HG03066 (cell line): ENCODE measurements at regions not wholly inside any gene's neighbourhood (a gene's known extent, or its start where the extent isn't known, plus 50 kb on each side); places are given as distances from the start of the nearest gene placed in this dataset.
"Not testable (repeated sequence)": the region's sequence is repeated elsewhere in the genome, so short reads cannot be mapped to it uniquely, and the experiment has no call there.

Experiments
- ATAC-seq: cut with Tn5 transposase; IDR thresholded peaks from one replicate; pipeline ENCODE4 v1.9.1; 2021; ENCODE audit warnings: low read depth; ENCODE audit not compliant: unreplicated experiment

- not testable (repeated sequence) for ATAC-seq
Observed at GRCh38 chr2:91497129-91498064, 2805.9 kb downstream of the RPIA start.

- ATAC-seq, result not testable (repeated sequence)
Observed at GRCh38 chr2:91498065-91498449, 2806.6 kb downstream of the RPIA start.

- not testable (repeated sequence) for ATAC-seq
Observed at GRCh38 chr2:91498513-91499250, 2807.2 kb downstream of the RPIA start.

DNA sequence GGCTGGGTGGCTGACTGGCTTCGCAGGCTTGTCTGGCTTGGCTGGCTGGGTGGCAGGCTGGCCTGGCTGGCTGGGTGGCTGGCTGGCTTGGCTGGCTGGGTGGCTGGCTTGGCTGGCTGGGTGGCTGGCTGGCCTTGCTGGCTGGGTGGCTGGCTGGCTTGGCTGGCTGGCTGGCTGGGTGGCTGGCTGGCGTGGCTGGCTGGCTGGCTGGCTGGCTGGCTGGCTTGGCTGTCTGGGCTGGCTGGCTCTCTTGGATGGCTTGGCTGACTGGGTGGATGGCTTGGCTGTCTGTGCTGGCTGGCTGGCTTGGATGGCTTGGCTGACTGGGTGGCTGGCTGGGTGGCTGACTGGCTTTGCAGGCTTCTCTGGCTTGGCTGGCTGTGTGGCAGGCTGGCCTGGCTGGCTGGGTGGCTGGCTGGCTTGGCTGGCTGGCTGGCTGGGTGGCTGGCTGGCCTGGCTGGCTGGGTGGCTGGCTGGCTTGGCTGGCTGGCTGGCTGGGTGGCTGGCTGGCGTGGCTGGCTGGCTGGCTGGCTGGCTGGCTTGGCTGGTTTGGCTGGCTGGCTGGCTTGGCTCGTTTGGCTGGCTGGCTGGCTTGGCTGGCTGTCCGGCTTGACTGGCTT, 2808.1 kb downstream of the RPIA start:
- ATAC-seq, result not testable (repeated sequence)

DNA sequence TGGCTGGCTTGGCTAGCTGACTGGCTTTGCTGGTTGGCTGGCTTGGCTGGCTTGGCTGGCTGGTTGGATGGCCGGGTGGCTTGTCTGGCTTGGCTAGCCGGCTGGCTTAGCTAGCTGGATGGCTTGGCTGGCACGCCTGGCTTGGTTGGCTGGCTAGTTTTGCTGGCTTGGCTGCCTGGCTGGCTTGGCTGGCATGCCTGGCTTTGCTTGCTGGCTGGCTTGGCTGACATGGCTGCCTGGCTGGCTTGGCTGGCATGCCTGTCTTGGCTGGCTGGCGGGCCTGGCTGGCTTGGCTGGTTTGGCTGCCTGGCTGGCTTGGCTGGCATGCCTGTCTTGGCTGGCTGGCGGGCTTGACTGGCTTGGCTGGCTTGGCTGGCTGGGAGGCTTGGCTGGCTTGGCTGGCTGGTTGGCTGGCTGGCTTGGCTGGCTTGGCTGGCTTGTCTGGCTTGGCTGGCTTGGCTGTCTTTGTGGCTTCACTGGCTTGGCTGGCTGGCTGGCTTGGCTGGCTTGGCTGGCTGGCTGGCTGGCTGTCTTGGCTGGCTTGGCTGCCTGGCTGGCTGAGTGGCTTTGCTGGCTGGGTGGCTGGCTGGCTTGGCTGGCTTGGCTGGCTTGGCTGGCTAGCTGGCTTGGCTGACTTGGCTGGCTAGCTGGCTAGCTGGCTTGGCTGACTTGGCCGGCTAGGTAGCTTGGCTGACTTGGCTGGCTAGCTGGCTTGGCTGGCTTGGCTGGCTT, 2808.9 kb downstream of the RPIA start:
- ATAC-seq, result not testable (repeated sequence)

- ATAC-seq, result not testable (repeated sequence)
Observed at GRCh38 chr2:91500978-91501310, 2809.5 kb downstream of the RPIA start.

- not testable (repeated sequence) for ATAC-seq
Observed at GRCh38 chr2:91501481-91502080, 2810.1 kb downstream of the RPIA start.

DNA sequence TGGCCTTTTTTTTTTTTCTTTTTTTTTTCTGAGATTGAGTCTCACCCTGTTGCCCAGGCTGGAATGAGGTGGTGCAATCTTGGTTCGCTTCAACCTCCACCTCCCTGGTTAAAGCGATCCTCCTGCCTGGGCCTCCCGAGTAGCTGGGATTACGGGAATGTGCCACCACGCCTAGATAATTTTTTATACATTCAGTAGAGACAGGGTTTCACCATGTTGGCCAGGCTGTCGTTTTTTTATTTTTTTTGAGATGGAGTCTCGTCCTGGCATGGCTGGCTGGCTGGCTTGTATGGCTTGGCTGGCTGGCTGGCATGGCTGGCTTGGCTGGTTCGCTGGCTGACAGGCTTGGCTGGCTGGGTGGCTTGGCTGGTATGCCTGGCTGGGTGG, 2812.1 kb downstream of the RPIA start:
- not testable (repeated sequence) for ATAC-seq

DNA sequence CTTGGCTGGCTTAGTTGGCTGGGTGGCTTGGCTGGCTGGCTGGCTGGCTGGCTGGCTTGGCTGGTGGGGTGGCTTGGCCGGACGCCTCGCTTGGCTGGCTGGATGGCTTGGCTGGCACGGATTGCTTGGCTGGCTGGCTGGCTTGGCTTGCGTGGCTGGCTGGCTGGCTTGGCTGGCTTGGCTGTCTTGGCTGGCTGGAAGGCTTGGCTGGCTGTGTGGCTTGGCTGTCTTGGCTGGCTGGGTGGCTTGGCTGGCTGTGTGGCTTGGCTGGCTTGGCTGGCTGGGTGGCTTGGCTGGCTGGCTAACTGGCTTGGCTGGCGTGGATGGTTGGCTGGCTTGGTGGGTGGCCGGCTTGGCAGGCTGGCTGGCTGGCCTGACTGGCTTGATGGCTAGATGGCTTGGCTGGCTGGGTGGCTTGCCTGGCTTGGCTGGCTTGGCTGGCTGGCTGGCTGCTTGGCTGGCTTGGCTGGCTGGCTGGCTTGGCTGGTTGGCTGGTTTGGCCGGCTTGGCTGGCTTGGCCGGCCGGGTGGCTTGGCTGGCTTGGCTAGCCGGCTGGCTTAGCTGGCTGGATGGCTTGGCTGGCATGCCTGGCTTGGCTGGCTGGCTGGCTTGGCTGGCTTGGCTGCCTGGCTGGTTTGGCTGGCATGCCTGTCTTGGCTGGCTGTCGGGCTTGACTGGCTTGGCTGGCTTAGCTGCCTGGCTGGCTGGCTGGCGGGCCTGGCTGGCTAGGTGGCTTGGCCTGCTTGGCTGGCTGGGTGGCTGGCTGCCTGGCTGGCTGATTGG, 2812.7 kb downstream of the RPIA start:
- not testable (repeated sequence) for ATAC-seq

GRCh38 chr2:91508816-91509215, 2817.3 kb downstream of the RPIA start:
- ATAC-seq, result not testable (repeated sequence)

GRCh38 chr2:91509276-91509675, 2817.8 kb downstream of the RPIA start:
- ATAC-seq, result not testable (repeated sequence)

DNA sequence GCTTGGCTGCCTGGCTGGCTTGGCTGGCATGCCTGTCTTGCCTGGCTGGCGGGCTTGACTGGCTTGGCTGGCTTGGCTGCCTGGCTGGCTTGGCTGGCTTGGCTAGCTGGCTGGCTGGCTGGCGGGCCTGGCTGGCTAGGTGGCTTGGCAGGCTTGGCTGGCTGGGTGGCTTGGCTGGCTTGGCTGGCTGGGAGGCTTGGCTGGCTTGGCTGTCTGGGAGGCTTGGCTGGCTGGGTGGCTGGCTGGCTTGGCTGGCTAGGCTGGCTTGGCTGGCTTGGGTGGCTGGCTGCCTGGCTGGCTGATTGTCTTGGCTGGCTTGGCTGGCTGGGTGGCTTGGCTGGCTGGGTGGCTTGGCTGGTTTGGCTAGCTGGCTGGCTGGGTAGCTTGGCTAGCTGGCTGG, 2819.7 kb downstream of the RPIA start:
- ATAC-seq, result not testable (repeated sequence)

GRCh38 chr2:91515966-91516365, 2824.5 kb downstream of the RPIA start:
- not testable (repeated sequence) for ATAC-seq

- not testable (repeated sequence) for ATAC-seq
Observed at GRCh38 chr2:91516669-91517068, 2825.2 kb downstream of the RPIA start.

DNA sequence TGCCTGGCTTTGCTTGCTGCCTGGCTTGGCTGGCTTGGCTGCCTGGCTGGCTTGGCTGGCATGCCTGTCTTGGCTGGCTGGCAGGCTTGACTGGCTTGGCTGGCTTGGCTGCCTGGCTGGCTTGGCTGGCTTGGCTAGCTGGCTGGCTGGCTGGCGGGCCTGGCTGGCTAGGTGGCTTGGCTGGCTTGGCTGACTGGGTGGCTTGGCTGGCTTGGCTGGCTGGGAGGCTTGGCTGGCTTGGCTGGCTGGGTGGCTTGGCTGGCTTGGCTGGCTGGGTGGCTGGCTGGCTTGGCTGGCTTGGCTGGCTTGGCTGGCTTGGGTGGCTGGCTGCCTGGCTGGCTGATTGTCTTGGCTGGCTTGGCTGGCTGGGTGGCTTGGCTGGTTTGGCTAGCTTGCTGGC, 2826.4 kb downstream of the RPIA start:
- ATAC-seq, result not testable (repeated sequence)

DNA sequence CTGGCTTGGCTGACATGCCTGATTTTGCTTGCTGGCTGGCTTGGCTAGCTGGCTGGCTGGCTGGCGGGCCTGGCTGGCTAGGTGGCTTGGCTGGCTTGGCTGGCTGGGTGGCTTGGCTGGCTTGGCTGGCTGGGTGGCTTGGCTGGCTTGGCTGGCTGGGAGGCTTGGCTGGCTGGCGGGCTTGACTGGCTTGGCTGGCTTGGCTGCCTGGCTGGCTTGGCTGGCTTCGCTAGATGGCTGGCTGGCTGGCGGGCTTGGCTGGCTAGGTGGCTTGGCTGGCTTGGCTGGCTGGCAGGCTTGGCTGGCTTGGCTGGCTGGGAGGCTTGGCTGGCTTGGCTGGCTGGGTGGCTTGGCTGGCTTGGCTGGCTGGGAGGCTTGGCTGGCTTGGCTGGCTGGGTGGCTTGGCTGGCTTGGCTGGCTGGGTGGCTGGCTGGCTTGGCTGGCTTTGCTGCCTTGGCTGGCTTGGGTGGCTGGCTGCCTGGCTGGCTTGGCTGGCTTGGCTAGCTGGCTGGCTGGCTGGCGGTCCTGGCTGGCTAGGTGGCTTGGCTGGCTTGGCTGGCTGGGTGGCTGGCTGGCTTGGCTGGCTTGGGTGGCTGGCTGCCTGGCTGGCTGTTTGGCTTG, 2827.0 kb downstream of the RPIA start:
- not testable (repeated sequence) for ATAC-seq

GRCh38 chr2:91519359-91519758, 2827.9 kb downstream of the RPIA start:
- not testable (repeated sequence) for ATAC-seq

DNA sequence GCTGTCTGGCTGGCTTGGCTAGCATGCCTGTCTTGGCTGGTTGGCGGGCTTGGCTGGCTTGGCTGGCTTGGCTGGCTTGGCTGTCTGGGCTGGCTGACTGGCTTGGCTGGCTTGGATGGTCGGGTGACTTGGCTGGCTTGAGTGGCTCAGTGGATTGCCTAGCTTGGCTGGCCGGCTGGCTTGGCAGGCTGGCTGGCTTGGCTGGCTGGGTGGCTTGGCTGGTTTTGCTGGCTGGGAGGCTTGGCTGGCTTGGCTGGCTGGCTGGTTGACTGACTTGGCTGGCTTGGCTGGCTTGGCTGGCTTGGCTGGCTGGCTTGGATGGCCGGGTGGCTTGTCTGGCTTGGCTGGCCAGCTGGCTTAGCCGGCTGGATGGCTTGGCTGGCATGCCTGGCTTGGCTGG, 2828.4 kb downstream of the RPIA start:
- not testable (repeated sequence) for ATAC-seq

- not testable (repeated sequence) for ATAC-seq
Observed at GRCh38 chr2:91520523-91520922, 2829.1 kb downstream of the RPIA start.
